SU-DHL-6 (cell line): ENCODE measurements at regions not wholly inside any gene's neighbourhood (a gene's known extent, or its start where the extent isn't known, plus 50 kb on each side); places are given as distances from the start of the nearest gene placed in this dataset.

ENCODE experiments used
- EZH2phosphoT487 ChIP-seq: fragments of 200-600 bp; sonication (generic), shearing (Covaris generic); conservative IDR thresholded peaks from 2 replicates; pipeline ENCODE4 v1.6.1; 2018; ENCODE audit warnings: mild to moderate bottlenecking, antibody characterized with exemption, low read length, moderate library complexity, mixed read lengths
- TF ChIP-seq, protein P1 (sequence below): fragments of 200-600 bp; sonication (generic); IDR thresholded peaks from one replicate; pipeline ENCODE4 v1.5.1; 2017; ENCODE audit warnings: antibody characterized with exemption, mild to moderate bottlenecking, low read length, moderate library complexity; ENCODE audit not compliant: insufficient read depth, poor library complexity, severe bottlenecking

DNA sequence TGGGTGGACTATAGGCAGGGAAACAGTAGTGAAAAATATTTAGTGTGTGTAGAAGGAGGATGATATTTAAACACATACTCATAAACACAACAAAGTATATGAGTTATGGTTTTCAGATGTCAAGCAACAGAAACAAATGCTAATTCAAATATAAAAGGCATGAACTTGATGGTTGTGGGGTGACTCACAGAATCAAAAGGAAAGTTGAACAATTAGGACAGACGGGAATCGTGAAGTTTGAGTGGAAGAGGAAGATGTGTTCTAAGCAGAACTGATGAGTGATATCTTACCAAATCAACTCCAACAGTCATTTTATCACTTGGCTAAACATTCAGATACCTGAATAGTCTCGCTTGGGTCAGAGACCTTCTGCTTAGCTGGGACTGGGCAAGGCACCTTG is 53.6 kb upstream of the ITGA6 start:
- TF ChIP-seq, protein P1, sequence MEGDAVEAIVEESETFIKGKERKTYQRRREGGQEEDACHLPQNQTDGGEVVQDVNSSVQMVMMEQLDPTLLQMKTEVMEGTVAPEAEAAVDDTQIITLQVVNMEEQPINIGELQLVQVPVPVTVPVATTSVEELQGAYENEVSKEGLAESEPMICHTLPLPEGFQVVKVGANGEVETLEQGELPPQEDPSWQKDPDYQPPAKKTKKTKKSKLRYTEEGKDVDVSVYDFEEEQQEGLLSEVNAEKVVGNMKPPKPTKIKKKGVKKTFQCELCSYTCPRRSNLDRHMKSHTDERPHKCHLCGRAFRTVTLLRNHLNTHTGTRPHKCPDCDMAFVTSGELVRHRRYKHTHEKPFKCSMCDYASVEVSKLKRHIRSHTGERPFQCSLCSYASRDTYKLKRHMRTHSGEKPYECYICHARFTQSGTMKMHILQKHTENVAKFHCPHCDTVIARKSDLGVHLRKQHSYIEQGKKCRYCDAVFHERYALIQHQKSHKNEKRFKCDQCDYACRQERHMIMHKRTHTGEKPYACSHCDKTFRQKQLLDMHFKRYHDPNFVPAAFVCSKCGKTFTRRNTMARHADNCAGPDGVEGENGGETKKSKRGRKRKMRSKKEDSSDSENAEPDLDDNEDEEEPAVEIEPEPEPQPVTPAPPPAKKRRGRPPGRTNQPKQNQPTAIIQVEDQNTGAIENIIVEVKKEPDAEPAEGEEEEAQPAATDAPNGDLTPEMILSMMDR = no peak
- no peak for TF ChIP-seq EZH2phosphoT487
